Liver (tissue), 8 donors: ENCODE measurements at regions not wholly inside any gene's neighbourhood (a gene's known extent, or its start where the extent isn't known, plus 50 kb on each side); places are given as distances from the start of the nearest gene placed in this dataset.

Experiments
- DNase-seq: peaks from one replicate; pipeline ENCODE4 v3.0.0-alpha.2; 2017; ENCODE audit warnings: low spot score
- H3K27ac ChIP-seq, 2 donors: one replicate each; pipeline ENCODE4 v1.7.0; 2013; ENCODE audit warnings: inconsistent platforms in 2 of 2, low read length in 2 of 2, control low read depth in 1 of 2, low read depth in 1 of 2, mild to moderate bottlenecking in 1 of 2
- H3K27me3 ChIP-seq, 4 donors: one replicate each; pipeline versions ENCODE4 v1.6.1 to v1.7.0; 2013; ENCODE audit warnings: low read length in 3 of 4, inconsistent platforms in 1 of 4, mild to moderate bottlenecking in 1 of 4, moderate library complexity in 1 of 4; ENCODE audit not compliant: control insufficient read depth in 4 of 4, insufficient read depth in 4 of 4
- H3K36me3 ChIP-seq, 4 donors: one replicate each; pipeline versions ENCODE4 v1.6.1 to v1.7.0; 2013; ENCODE audit warnings: low read length in 3 of 4, mild to moderate bottlenecking in 3 of 4, low read depth in 1 of 4, moderate library complexity in 1 of 4; ENCODE audit not compliant: control insufficient read depth in 4 of 4, insufficient read depth in 3 of 4
- H3K4me1 ChIP-seq, 4 donors: one replicate each; pipeline versions ENCODE4 v1.6.1 to v1.7.0; 2013; ENCODE audit warnings: low read length in 3 of 4, mild to moderate bottlenecking in 3 of 4, moderate library complexity in 1 of 4; ENCODE audit not compliant: control insufficient read depth in 4 of 4, insufficient read depth in 4 of 4
- H3K4me3 ChIP-seq, 3 donors: one replicate each; pipeline versions ENCODE4 v1.6.1 to v1.7.0; 2013; ENCODE audit warnings: low read length in 3 of 3, control low read depth in 1 of 3, low read depth in 1 of 3, mild to moderate bottlenecking in 1 of 3
- H3K9ac ChIP-seq, 2 donors: one replicate each; pipeline ENCODE4 v1.7.0; 2013; ENCODE audit warnings: low read length in 2 of 2, mild to moderate bottlenecking in 2 of 2, moderate library complexity in 2 of 2, control low read depth in 1 of 2, low read depth in 1 of 2
- H3K9me3 ChIP-seq, 4 donors: one replicate each; pipeline versions ENCODE4 v1.6.1 to v1.7.0; 2013; ENCODE audit warnings: low read length in 3 of 4; ENCODE audit not compliant: control insufficient read depth in 4 of 4
- ATF3 ChIP-seq: IDR thresholded peaks from 2 replicates; pipeline ENCODE4 v1.6.1; 2016; ENCODE audit warnings: antibody characterized with exemption
- CTCF ChIP-seq: fragments of 150-350 bp; IDR thresholded peaks from 2 replicates; pipeline ENCODE4 v1.5.1; 2017; ENCODE audit warnings: improper control_type of control experiment, low read depth, low read length; ENCODE audit not compliant: missing input control
- EGR1 ChIP-seq, 2 donors: IDR thresholded peaks; 2 replicates each; pipeline ENCODE4 v1.6.1; 2016 to 2018; ENCODE audit warnings: antibody characterized with exemption in 2 of 2, low read depth in 2 of 2
- FOXA1 ChIP-seq: IDR thresholded peaks from 2 replicates; pipeline ENCODE4 v1.6.1; 2016; ENCODE audit warnings: antibody characterized with exemption
- GABPA ChIP-seq, 2 donors: IDR thresholded peaks in 1 of 2; conservative IDR thresholded peaks in 1 of 2; 2 replicates each; pipeline ENCODE4 v1.6.1; 2016; ENCODE audit warnings: antibody characterized with exemption in 2 of 2, mild to moderate bottlenecking in 1 of 2, moderate library complexity in 1 of 2
- HNF4A ChIP-seq, 2 donors: conservative IDR thresholded peaks; 2 replicates each; pipeline ENCODE4 v1.6.1; 2016; ENCODE audit warnings: antibody characterized with exemption in 2 of 2, mild to moderate bottlenecking in 2 of 2
- HNF4G ChIP-seq: IDR thresholded peaks from 2 replicates; pipeline ENCODE4 v1.6.1; 2016; ENCODE audit warnings: antibody characterized with exemption
- JUND ChIP-seq, 2 donors: IDR thresholded peaks; 2 replicates each; pipeline ENCODE4 v1.6.1; 2016; ENCODE audit warnings: antibody characterized with exemption in 2 of 2
- NR2F2 ChIP-seq: IDR thresholded peaks from 2 replicates; pipeline ENCODE4 v1.6.1; 2016; ENCODE audit warnings: antibody characterized with exemption
- REST ChIP-seq: IDR thresholded peaks from 2 replicates; pipeline ENCODE4 v1.6.1; 2016; ENCODE audit warnings: antibody characterized with exemption, mild to moderate bottlenecking
- RXRA ChIP-seq, 2 donors: IDR thresholded peaks; 2 replicates each; pipeline ENCODE4 v1.6.1; 2017 to 2018; ENCODE audit warnings: antibody characterized with exemption in 2 of 2, mild to moderate bottlenecking in 1 of 2
- TAF1 ChIP-seq: conservative IDR thresholded peaks from 2 replicates; pipeline ENCODE4 v1.6.1; 2016; ENCODE audit warnings: antibody characterized with exemption, mild to moderate bottlenecking
- WGBS: extraction: QIAGEN DNeasy Blood & Tissue Kit; methylation state at CpG from one replicate; pipeline ENCODE4 v1.1.7; 2013; 5-methylcytosine and 5-hydroxymethylcytosine counted together
- TF ChIP-seq, protein P1 (sequence below): IDR thresholded peaks from 2 replicates; pipeline ENCODE4 v1.6.1; 2016; ENCODE audit warnings: antibody characterized with exemption
- TF ChIP-seq, protein P2 (sequence below): IDR thresholded peaks from 2 replicates; pipeline ENCODE4 v1.6.1; 2016; ENCODE audit warnings: antibody characterized with exemption
- donor health status: healthy.
- donor health status: healthy.
- donor health status: healthy.
- donor health status: healthy.
- donor health status: healthy.

GRCh38 chr3:146803745-146804144, 198.6 kb upstream of the PLSCR5 start (continued):
- TF ChIP-seq REST (no peak), FOXA1 (no peak), CTCF (no peak)

GRCh38 chr3:146801492-146801891, 196.3 kb upstream of the PLSCR5 start:
- Histone ChIP-seq H3K27me3 (no peaks in the 10 kb centered on the region), H3K4me3 (no peak overlapping the region), H3K9me3 (no peaks in the 10 kb centered on the region), H3K27ac (no peak overlapping the region), H3K9ac (no peak overlapping the region), H3K4me1 (no peaks in the 10 kb centered on the region), H3K36me3 (no peaks in the 10 kb centered on the region)
- WGBS = 20% methylated on average over 2 of the region's 2 CpGs
- no peak for DNase-seq
- TF ChIP-seq, protein P1, sequence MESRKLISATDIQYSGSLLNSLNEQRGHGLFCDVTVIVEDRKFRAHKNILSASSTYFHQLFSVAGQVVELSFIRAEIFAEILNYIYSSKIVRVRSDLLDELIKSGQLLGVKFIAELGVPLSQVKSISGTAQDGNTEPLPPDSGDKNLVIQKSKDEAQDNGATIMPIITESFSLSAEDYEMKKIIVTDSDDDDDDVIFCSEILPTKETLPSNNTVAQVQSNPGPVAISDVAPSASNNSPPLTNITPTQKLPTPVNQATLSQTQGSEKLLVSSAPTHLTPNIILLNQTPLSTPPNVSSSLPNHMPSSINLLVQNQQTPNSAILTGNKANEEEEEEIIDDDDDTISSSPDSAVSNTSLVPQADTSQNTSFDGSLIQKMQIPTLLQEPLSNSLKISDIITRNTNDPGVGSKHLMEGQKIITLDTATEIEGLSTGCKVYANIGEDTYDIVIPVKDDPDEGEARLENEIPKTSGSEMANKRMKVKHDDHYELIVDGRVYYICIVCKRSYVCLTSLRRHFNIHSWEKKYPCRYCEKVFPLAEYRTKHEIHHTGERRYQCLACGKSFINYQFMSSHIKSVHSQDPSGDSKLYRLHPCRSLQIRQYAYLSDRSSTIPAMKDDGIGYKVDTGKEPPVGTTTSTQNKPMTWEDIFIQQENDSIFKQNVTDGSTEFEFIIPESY = no peak
- no peak for TF ChIP-seq TAF1
- no peak for TF ChIP-seq ATF3
- TF ChIP-seq, protein P2, sequence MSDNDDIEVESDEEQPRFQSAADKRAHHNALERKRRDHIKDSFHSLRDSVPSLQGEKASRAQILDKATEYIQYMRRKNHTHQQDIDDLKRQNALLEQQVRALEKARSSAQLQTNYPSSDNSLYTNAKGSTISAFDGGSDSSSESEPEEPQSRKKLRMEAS = no peak
- TF ChIP-seq CTCF = no peak
- no peak for TF ChIP-seq HNF4A (conservative IDR thresholded peaks at IDR 0.05)
- no peak for TF ChIP-seq EGR1 (IDR thresholded peaks at IDR 0.05; ENCODE audit: low read depth in 2 of 2)
- TF ChIP-seq FOXA1 = no peak
- no peak for TF ChIP-seq HNF4G
- no peak for TF ChIP-seq REST
- TF ChIP-seq GABPA (IDR thresholded peaks at IDR 0.05 in 1 of 2, conservative IDR thresholded peaks at IDR 0.05 in 1 of 2) = no peak
- TF ChIP-seq NR2F2 = no peak
- TF ChIP-seq JUND (IDR thresholded peaks at IDR 0.05) = no peak
- no peak for TF ChIP-seq RXRA (IDR thresholded peaks at IDR 0.05)
